Caco-2 (cell line): ENCODE measurements at regions not wholly inside any gene's neighbourhood (a gene's known extent, or its start where the extent isn't known, plus 50 kb on each side); places are given as distances from the start of the nearest gene placed in this dataset.

Source experiments
- BruUV-seq: library from RNA; stranded (reverse); fragments of 400-500 nt; replicated peaks from 2 replicates; lab custom pipeline; 2021; lab: Mats Ljungman, UMichigan
- CTCF ChIA-PET: fragments of 300-600 bp; sonication (Branson Sonifier 250); formaldehyde crosslinking; loops from one replicate; lab custom pipeline; 2022; ENCODE audit warnings: antibody characterized with exemption; lab: Charles Lee
- POLR2A ChIA-PET: fragments of 300-600 bp; sonication (Branson Sonifier 250); formaldehyde crosslinking; loops from one replicate; lab custom pipeline; 2022; ENCODE audit warnings: antibody characterized with exemption; lab: Charles Lee
- DNase-seq, 2 experiments: peaks; one replicate each; pipeline versions ENCODE4 v3.0.0 to v3.0.0-alpha.2; 2020 to 2022
- H3K27me3 ChIP-seq: replicated peaks from 2 replicates; pipeline ENCODE4 v1.6.0; 2011; ENCODE audit warnings: low read length; ENCODE audit not compliant: control insufficient read depth, insufficient read depth
- H3K36me3 ChIP-seq: 2 replicates; pipeline ENCODE4 v1.5.1; 2011; ENCODE audit warnings: low read length; ENCODE audit not compliant: control insufficient read depth, insufficient read depth
- H3K4me1 ChIP-seq: fragments of 250-450 bp; sonication (Bioruptor Pico); 2 replicates; pipeline ENCODE4 v1.5.1; 2020; ENCODE audit warnings: mild to moderate bottlenecking
- H3K4me3 ChIP-seq: 2 replicates; pipeline ENCODE4 v1.5.1; 2011; ENCODE audit warnings: low read depth, mild to moderate bottlenecking, control low read depth, low read length
- H3K9me3 ChIP-seq: fragments of 250-450 bp; sonication (Bioruptor Pico); 2 replicates; pipeline ENCODE4 v1.5.1; 2020; ENCODE audit warnings: mild to moderate bottlenecking, moderate library complexity
- H3K27ac Mint-ChIP-seq: one replicate; pipeline ENCODE4 v1.8.0; 2022; ENCODE audit warnings: mixed read lengths; ENCODE audit not compliant: unreplicated experiment
- H3K27me3 Mint-ChIP-seq: one replicate; pipeline ENCODE4 v1.8.0; 2022; ENCODE audit warnings: mixed read lengths; ENCODE audit not compliant: insufficient read depth, unreplicated experiment
- H3K36me3 Mint-ChIP-seq: one replicate; pipeline ENCODE4 v1.8.0; 2022; ENCODE audit warnings: mild to moderate bottlenecking, mixed read lengths; ENCODE audit not compliant: insufficient read depth, unreplicated experiment
- H3K4me1 Mint-ChIP-seq: one replicate; pipeline ENCODE4 v1.8.0; 2022; ENCODE audit warnings: low read depth, mixed read lengths; ENCODE audit not compliant: unreplicated experiment
- H3K4me3 Mint-ChIP-seq: one replicate; pipeline ENCODE4 v1.8.0; 2022; ENCODE audit warnings: mild to moderate bottlenecking, moderate library complexity, mixed read lengths; ENCODE audit not compliant: unreplicated experiment
- H3K9me3 Mint-ChIP-seq: one replicate; pipeline ENCODE4 v1.8.0; 2022; ENCODE audit warnings: mixed read lengths; ENCODE audit not compliant: unreplicated experiment
- intact Hi-C: fragments of 100-400 bp; cut with micrococcal nuclease; formaldehyde crosslinking; loops from one replicate; pipeline ENCODE4 v1.10.0; 2022; ENCODE audit not compliant: unreplicated experiment
- TF ChIP-seq, protein P1 (sequence below), 2 experiments: fragments of 200-600 bp in 1 of 2; IDR thresholded peaks; 1 replicate in 1 of 2; 2 replicates in 1 of 2; pipeline versions ENCODE4 v1.5.1 to v1.8.0; 2011 to 2022; ENCODE audit warnings: antibody characterized with exemption in 1 of 2, control low read depth in 1 of 2, inconsistent platforms in 1 of 2, low read depth in 1 of 2, low read length in 1 of 2, mild to moderate bottlenecking in 1 of 2, moderate library complexity in 1 of 2; ENCODE audit not compliant: insufficient read depth in 1 of 2, severe bottlenecking in 1 of 2, unreplicated experiment in 1 of 2

DNA sequence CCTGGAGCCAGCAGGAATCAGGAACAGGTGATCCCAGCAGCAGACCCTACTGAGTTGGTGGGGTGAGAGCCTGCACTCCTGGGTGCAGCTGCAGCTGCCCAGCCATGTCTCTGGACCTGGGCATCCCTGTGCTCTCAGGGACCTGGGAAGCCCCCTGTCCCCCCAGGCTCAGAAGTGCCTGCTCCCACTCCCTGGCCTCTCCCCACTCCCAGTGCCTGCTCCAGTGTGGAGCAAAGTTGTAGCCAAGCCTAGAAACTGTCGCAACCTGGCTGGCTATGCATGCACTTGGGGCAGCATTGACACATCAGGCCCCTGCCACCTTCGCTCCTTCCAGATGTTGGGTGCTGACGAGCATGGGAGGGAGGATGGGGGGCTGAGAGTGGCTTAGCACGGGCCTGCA is 1124.7 kb upstream of the ACVR2A start:
- H3K9me3 Mint-ChIP-seq: no peaks in the 10 kb centered on the region
- no peak overlapping the region for H3K27ac Mint-ChIP-seq
- no TSS peak for BruUV-seq
- Histone ChIP-seq H3K9me3 (peaks cover 13% of the 10 kb centered on the region; the same call in 1 of the 2 replicates), H3K4me1 (no peaks in the 10 kb centered on the region), H3K4me3 (no peak overlapping the region), H3K36me3 (no peaks in the 10 kb centered on the region), H3K27me3 (no peaks in the 10 kb centered on the region)
- POLR2A ChIA-PET: no interaction called here
- no peak for DNase-seq
- no peaks in the 10 kb centered on the region for H3K27me3 Mint-ChIP-seq
- TF ChIP-seq, protein P1, sequence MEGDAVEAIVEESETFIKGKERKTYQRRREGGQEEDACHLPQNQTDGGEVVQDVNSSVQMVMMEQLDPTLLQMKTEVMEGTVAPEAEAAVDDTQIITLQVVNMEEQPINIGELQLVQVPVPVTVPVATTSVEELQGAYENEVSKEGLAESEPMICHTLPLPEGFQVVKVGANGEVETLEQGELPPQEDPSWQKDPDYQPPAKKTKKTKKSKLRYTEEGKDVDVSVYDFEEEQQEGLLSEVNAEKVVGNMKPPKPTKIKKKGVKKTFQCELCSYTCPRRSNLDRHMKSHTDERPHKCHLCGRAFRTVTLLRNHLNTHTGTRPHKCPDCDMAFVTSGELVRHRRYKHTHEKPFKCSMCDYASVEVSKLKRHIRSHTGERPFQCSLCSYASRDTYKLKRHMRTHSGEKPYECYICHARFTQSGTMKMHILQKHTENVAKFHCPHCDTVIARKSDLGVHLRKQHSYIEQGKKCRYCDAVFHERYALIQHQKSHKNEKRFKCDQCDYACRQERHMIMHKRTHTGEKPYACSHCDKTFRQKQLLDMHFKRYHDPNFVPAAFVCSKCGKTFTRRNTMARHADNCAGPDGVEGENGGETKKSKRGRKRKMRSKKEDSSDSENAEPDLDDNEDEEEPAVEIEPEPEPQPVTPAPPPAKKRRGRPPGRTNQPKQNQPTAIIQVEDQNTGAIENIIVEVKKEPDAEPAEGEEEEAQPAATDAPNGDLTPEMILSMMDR (IDR thresholded peaks at IDR 0.05; ENCODE audit: insufficient read depth in 1 of 2, low read depth in 1 of 2, low read length in 1 of 2, severe bottlenecking in 1 of 2, unreplicated experiment in 1 of 2): no peak
- no peaks in the 10 kb centered on the region for H3K4me1 Mint-ChIP-seq
- no peak overlapping the region for H3K4me3 Mint-ChIP-seq
- intact Hi-C loops: no loop called here
- no peaks in the 10 kb centered on the region for H3K36me3 Mint-ChIP-seq
- CTCF ChIA-PET: no interaction called here

DNA sequence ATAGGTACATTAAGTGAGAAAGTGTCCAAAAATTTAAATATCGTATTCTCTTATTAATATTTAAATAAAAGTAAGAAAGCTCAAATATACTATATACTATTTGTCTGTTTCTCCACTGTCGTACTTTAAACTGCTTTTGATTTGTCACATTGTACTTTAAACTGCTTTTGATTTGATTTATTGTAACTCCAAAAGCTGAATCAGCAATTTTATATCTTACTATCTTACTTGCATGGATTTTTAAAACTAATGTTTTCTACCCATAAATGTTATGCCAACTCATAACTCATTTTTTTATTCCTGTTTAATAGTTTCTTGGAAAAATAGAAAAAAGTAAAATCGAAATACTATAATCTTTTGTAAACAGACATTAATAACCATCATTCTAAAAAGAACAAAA is 1128.2 kb upstream of the ACVR2A start:
- no peaks in the 10 kb centered on the region for H3K4me1 ChIP-seq
- TF ChIP-seq, protein P1 (IDR thresholded peaks at IDR 0.05; ENCODE audit: insufficient read depth in 1 of 2, low read depth in 1 of 2, low read length in 1 of 2, severe bottlenecking in 1 of 2, unreplicated experiment in 1 of 2): no peak
- no peaks in the 10 kb centered on the region for H3K27me3 ChIP-seq
- Mint-ChIP-seq H3K36me3 (no peaks in the 10 kb centered on the region), H3K27me3 (no peaks in the 10 kb centered on the region), H3K4me1 (no peaks in the 10 kb centered on the region), H3K4me3 (no peak overlapping the region), H3K9me3 (no peaks in the 10 kb centered on the region), H3K27ac (no peak overlapping the region)
- no peak overlapping the region for H3K4me3 ChIP-seq
- H3K36me3 ChIP-seq: no peaks in the 10 kb centered on the region
- ChIA-PET POLR2A (no interaction called here), CTCF (no interaction called here)
- DNase-seq: no peak
- peaks cover 9% of the 10 kb centered on the region; the same call in 1 of the 2 replicates for H3K9me3 ChIP-seq
- intact Hi-C loops: no loop called here
- no TSS peak for BruUV-seq

DNA sequence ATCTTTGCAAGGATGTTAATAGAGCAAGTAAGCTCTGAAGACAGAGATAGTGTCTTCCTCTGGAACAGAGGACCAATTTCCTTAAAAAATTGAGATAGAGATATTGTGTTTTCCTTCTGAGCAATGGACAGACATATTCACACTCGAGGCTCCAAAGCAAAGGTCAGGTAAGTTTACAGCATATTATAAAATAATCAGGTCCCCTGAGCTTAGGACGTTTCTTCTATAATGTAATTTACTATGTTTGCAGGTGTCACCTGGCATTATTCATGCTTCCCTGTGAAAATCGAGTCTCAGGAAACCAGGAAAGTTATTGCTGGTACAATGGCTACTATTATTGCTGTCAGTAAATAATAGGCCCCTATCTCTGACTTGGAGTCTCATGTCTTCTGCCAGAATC is 1135.8 kb upstream of the ACVR2A start:
- intact Hi-C loops: no loop called here
- no TSS peak for BruUV-seq
- TF ChIP-seq, protein P1 (IDR thresholded peaks at IDR 0.05; ENCODE audit: insufficient read depth in 1 of 2, low read depth in 1 of 2, low read length in 1 of 2, severe bottlenecking in 1 of 2, unreplicated experiment in 1 of 2): no peak
- Histone ChIP-seq H3K9me3 (no peaks in the 10 kb centered on the region), H3K27me3 (no peaks in the 10 kb centered on the region), H3K36me3 (no peaks in the 10 kb centered on the region), H3K4me3 (no peak overlapping the region), H3K4me1 (no peaks in the 10 kb centered on the region)
- Mint-ChIP-seq H3K4me1 (no peaks in the 10 kb centered on the region), H3K9me3 (peaks cover under 1% of the 10 kb centered on the region), H3K36me3 (no peaks in the 10 kb centered on the region), H3K4me3 (no peak overlapping the region), H3K27ac (no peak overlapping the region), H3K27me3 (no peaks in the 10 kb centered on the region)
- no peak for DNase-seq
- CTCF ChIA-PET: no interaction called here
- POLR2A ChIA-PET: no interaction called here
